Left cardiac atrium (tissue), 4 donors: ENCODE measurements at regions not wholly inside any gene's neighbourhood (a gene's known extent, or its start where the extent isn't known, plus 50 kb on each side); places are given as distances from the start of the nearest gene placed in this dataset.

Experiments
- ATAC-seq, 2 donors: fragments of 200-7000 bp; cut with Tn5 transposase; one replicate each; pipeline ENCODE4 v1.9.1; 2020; ENCODE audit warnings: mild to moderate bottlenecking in 2 of 2, moderate library complexity in 2 of 2
- DNase-seq: peaks from one replicate; pipeline ENCODE4 v3.0.0-alpha.2; 2020
- intact Hi-C, 2 donors: fragments of 100-400 bp; cut with DNase I; formaldehyde crosslinking; loops; one replicate each; pipeline versions ENCODE4 v1.14.1 to v1.15.1; 2022 to 2023
- donor health status: DM: no; HTN: yes; CAD: no.
- donor health status: DM: no; HTN: yes; CAD: no; lungs with severe emphysema.
- donor health status: DM: yes; HTN: yes; CAD: no.
- donor health status: Dilated cardiomyopathy.

DNA sequence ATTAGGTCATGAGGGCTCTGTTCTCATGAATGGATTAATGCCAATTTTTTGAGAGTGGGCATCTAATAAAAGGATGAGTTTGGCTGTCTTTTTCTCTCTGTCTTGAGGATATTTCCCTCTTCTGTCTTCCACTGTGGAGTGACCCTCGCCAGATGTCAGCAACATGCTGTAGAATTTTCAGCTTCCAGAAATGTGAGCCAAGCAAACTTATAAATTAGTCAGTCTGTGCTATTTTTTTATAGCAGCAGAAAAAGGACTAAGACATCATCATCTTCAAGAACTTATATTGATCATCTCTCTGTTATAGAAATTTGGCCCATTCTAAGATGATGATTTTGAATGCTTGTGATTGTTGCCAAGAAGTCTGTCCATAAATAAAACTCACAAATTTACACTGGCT, 431.4 kb downstream of the FGF9 start:
- DNase-seq (no peak), ATAC-seq (no peak)
- intact Hi-C loops, result no loop called here

DNA sequence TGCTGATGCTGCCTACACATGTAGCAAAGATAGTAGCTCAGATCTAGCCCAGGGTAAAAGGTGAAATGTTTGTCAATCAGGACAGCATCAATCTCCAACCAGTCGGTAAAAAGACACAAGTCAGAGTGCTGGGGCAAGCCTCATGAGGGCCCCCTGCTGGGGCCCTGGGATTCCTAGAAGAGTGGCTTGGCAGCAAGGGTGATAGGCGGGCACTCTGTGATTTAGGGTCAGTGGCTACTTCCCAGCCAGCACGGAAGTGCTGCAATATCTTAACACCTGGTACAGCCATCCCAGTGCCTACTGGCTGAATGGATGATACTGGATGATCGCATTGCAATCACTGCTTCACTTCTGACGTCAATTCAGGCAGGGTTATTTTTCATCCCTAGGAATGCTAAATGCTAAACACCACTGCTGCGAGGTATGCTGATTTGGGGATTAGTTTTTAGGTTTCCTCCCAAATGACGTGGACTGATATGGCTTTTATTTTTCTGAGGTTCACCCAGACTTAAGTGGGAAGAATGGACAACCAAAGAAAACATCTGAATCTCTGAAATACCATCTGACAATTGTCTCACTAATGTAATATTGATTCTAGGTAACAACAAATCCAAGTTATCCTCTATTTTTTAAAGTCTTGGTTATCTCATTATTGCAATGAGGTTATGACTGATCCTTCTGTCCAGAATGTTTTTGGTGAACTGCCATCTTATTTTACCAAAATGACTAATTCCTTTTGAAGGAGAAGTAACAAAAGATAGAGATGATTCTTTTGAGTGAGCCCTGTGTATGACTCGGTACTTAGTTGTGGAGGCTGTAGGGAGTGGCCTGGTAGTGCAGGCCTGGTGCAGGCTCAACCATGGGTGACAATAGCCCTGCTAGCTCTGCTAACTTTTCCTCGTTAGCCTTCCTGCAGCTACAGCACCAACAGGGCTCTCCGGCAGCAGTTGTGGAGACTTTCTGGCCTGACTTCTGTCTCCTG, 432.5 kb downstream of the FGF9 start:
- DNase-seq (no peak), ATAC-seq (peak in 1 of 2 donors; percentile 81)
- intact Hi-C loops, result no loop called here

DNA sequence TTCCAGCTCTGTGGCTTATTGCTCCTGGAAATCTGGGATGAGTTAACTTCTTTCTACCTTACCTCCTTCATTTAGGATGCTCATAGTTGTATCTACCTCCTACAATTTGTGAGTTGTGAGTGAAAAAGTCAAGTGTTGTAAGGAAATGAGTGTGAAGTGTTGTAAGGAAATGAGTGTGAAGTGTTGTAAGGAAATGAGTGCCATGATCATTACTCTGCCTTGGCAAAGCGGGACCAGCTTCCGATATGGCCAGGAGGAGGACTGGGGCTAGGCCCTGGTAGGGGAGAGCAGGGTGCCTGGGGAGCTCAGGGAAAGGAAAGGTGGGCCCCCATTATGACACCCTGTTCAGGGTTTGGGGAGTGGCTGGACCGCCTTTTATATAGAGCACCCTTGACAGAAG, 435.2 kb downstream of the FGF9 start:
- DNase-seq, result no peak
- intact Hi-C loops, result no loop called here

DNA sequence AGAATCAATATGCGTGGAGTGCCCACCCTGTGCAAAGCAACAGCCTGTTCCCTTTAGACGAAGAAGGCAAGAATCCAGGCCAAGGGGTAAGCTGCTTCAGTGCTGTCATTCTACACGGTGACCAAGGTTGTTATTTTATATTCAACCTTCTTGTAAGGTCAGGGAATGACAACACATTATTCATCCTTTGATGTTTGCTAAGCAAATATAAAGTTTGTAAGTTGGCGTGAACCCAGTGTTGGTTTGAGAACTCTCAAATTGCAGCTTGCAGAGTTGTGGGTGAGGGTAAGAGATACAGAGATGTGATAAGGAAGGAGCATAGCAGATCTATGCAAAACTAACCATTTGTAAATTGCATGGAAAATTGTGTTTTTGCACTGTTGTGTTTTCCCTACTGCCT, 436.7 kb downstream of the FGF9 start:
- ATAC-seq, result no peak
- no peak for DNase-seq
- intact Hi-C loops, result no loop called here

More for the DNA sequence above, 435.2 kb downstream of the FGF9 start:
- ATAC-seq, result no peak

DNA sequence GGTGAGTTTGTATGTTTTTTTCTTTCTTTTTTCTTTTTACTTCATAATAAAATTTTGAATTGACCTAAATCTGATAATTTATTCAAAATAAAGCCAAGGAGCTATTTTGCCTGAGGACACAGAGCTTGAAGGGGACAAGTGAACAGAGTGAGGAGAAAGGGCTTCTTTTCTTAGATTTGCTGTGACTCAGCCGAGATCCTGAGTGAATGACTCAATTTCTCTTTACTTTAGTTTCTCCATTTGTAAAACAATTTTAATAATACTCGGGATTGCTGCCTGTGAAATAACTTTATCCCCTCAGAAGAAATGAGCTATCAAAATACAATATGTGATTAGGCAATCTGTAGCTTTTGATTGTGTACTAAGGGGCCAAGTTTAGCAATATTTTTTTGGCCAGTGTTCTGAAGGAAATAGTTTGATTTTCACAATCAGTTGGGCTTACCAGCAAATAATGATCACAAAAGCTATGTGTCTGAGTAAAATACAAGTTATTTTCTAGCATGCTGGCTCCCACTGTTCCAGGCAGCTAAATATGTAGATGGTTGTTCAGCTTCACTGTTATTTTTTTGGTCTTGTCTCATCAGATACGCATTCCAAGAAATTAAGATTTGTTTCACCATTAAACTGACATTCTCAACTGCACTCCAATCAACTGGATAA, 437.5 kb downstream of the FGF9 start:
- ATAC-seq (peak; percentile 21 to 36), DNase-seq (no peak)
- intact Hi-C loops, result no loop called here

DNA sequence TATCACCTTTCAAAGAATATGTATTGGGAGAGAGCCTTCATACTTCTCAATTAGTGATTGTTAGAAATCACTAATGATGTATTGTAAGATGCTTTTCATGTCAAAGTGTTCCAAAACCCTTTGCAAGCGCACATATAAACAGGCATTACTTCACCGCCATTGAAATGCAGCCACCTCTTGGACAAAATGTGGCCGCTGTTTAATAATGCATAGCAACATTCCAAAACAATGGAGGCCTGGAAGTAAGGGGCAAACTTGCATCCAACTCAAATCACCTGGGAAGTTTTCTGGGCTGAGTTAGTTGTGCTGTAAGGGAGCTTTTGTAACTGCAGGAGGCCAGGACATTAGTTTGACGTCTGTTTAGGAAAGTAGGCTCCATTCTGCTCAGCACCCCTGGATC, 438.1 kb downstream of the FGF9 start:
- intact Hi-C loops, result no loop called here
- DNase-seq (no peak), ATAC-seq (no peak)

DNA sequence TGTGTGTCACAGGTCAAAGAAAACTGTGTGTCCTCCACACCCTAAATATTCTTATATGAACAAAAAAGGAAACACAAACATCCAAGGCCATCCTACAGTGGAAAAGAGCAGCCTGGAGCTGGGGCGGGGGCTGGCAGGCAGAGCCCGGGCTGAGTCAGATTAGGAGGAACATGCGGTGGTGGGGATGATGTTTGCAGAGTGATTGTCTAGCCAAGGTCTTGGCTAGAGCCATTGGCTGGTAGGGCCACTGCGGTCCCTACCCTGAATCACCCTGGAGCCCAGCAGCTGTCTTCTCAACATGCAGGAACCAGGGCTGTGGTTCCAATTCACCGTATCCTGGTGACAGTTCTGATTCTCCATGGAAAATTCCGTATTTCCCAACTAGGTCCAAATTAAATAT, 439.5 kb downstream of the FGF9 start:
- peak; percentile 70 to 83 for ATAC-seq
- DNase-seq, result peak; percentile 46
- intact Hi-C loops, result no loop called here

DNA sequence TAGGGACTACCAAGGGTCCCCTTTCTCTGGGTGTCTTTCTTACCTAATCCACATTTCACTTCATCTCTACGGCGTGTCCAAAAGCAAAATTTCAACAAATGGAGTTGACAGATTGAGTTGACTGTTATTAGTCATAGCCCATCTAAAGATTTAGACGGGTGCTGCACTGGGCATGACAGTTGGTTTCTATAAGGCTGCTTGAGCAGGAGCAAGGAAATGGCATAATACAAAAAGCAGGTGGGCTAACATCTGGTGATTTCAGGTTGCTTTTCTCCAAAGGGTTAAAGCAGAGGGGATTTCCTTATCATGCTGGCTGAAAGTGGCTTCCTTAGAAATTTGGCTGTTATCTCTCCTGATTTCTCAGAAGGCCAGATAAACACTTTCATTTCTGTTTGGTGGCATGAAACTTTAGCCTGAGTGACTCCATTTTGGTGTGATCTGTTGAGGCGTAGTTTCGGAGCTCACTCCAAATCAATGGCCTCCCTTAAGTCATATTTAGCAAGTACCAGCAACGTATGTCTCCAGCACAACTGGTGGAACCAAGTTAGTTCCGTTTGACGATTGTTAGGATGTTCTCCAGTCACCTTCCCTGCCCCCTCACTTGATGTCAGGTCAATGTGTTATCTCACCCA, 440.4 kb downstream of the FGF9 start:
- no peak for ATAC-seq
- intact Hi-C loops, result no loop called here

DNA sequence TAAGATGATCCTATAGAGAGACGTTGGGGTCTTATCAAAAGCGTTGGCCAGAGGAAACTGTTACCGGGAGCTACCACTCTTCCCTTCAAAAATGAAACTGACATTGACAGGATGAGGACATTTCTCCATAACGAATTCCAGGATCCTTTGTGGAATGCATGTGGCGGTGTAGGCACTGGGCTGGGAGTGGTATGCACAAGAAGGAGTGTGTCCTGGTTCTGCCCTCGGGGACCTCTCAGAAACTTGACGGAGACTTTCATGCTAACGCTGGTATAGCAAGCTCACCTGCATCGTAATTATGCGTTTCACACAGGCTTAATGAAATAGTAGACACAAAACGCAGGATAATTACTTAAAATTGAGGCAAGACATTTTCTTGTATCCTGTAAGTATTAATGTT, 441.1 kb downstream of the FGF9 start:
- DNase-seq (no peak), ATAC-seq (no peak)
- intact Hi-C loops, result no loop called here

More for the DNA sequence above, 440.4 kb downstream of the FGF9 start:
- no peak for DNase-seq

DNA sequence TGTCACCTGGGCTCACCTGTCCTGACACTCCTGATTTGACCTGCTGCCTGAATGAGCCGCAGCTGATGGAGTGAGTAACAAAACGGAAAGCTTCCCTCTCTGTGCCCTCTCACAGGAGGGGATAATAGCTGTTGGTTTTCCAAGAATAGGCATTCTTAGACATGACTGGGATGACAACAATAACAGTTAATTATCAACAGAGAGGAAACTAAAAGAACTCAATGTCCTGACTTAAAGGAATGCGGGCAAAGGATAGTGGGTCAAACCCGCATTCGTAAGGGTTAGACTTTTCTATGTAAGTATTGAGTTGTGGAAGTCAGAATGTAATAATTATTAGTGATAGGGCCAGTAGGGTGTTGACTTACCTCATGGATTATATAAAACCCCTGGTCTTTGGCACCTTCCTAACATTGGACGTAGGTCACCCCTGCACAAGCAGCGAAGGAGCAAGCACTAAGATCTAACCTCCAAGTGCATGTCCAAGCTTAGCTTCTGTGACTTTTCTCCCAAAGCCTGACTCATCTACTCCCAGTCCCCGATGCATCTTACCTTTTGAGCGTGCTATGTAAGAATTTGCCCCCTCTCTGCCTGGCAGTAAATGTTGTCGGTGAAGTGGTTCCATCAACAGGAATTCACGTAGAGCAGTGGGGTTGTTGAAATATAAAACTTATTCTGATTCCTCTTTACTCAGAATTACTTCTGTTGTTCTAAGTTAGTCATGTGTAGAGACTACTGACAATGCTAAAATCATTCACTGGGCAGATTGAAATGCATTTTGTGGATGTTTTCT, 442.3 kb downstream of the FGF9 start:
- DNase-seq (no peak), ATAC-seq (no peak)
- intact Hi-C loops, result no loop called here

DNA sequence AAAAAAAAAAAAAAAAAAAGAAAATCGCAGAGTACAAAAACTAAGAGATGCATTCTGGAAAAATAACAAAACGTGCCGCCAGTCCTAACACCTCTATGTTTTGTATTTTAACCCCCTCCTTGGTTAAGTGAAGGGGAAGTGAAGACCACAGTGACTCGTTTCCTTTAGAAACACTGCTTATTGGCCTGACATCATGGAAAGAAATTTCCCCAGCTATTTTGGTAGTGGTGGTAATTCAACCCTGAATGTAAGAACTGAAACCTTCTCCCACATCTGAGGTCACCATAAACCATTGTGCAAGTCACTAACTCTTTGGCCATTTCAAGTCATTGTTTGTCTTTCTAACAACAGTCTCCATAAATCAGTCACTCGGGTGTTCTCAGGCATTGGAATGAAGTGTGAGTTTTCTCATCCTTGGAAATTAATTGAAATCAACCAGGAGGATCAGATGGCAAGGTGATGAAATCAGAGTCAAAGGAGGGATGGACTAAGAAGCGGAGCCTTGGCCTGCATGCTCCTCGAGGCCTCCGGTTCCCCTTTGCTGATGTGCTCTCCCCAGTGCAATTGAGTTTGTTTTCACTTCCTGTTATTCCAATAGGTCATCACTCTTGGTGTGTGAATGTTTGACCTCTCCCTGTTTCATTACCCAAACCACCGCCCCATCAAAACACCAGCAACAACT, 443.9 kb downstream of the FGF9 start:
- intact Hi-C loops, result no loop called here
- ATAC-seq, result peak; percentile 38 to 71
- DNase-seq, result no peak

DNA sequence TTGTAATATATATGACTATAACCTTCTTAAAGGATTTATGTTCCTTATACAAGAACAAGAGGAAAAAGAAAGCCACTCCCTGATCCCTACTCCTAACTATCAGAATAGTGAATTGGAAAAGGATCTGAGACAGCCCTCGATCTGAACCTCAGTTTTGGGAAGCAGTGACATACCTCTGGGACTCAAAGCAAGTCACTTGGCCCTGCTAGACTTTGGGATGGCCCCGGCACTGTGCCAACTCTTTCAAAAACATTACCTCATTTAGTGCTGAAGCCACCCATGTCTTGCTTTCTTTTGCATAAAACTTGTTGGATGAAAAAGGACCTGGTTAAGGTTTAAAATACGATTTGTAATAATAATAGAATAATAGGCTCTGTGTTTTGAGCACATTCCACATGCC, 447.3 kb downstream of the FGF9 start:
- DNase-seq (no peak), ATAC-seq (no peak)
- intact Hi-C loops, result no loop called here

DNA sequence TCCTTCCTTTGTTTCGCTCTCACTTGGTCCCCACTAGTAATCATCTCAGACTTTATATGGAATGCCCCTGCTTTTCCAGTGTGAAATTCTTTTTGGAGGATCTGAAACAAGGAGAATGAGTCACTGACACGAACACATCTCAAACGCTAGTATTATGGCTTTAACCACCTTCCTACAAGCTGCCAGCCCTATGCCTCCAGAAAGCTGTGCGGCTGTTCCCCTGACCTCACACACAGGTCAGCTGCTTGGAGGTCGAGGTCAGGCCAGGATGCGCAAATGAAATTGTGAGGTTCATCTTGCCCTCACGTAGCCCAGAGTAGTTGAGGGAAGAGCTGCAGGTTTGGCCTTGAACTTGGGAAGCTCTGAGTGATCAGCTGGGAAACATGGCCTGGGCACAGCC, 449.8 kb downstream of the FGF9 start:
- intact Hi-C loops, result no loop called here

DNA sequence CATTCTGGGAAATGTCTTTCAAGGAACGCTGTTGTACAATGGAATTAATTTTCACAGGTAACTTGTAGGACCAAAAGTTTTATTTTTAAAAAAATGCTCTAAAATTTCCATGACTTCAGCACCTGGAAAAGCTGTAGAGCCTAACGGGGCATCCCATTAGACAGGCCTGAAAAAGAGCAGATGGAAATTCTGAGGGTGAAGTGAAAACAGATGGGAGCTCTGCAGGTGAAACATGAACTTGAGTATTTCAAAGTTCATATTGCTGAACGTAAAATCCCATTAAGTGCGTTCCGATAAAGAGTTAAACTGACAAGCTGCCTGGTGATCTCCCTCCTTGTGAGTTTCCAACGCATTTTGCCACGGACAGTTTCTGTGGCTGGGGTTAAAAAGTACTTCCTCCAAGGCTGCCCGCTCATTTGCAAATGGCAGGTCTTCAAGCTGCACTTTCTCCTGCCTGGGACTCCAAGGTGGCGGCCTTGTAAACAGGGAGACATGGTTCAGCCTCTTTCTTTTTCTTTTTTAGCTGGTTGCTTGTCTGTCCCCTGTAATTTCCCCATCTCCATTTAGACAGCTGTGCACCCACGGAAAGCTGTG, 450.4 kb downstream of the FGF9 start:
- no peak for DNase-seq
- intact Hi-C loops, result no loop called here
- no peak for ATAC-seq

More for the DNA sequence above, 449.8 kb downstream of the FGF9 start:
- no peak for ATAC-seq
- DNase-seq, result no peak

DNA sequence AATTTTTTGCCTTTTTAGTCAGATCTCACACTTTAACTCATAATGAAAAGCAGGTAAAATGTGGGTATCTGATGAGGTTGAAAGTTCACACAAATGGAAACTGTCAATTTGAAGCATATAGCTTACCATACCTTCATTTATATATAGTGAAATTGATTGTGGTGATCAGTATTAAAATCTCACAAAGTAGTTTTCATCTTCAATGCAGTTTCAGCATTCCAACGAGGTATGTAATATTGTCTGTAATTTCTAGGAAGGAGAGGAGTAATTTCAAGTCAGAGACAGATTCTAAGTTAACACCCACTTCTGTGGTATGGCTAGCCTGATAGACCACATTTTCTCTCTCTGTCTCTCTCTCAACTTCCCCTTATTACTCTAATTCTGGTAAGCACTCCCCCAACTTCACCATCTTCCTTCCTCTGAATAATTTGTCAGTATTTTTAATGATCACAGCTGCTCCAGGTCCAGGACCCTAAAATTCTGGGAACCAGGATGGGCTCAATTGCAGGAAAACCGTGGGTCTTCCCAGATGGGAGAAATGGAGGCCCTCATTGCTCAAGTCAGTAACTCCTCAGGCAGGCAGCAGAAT, 455.7 kb downstream of the FGF9 start:
- DNase-seq (no peak), ATAC-seq (no peak)
- intact Hi-C loops, result no loop called here

DNA sequence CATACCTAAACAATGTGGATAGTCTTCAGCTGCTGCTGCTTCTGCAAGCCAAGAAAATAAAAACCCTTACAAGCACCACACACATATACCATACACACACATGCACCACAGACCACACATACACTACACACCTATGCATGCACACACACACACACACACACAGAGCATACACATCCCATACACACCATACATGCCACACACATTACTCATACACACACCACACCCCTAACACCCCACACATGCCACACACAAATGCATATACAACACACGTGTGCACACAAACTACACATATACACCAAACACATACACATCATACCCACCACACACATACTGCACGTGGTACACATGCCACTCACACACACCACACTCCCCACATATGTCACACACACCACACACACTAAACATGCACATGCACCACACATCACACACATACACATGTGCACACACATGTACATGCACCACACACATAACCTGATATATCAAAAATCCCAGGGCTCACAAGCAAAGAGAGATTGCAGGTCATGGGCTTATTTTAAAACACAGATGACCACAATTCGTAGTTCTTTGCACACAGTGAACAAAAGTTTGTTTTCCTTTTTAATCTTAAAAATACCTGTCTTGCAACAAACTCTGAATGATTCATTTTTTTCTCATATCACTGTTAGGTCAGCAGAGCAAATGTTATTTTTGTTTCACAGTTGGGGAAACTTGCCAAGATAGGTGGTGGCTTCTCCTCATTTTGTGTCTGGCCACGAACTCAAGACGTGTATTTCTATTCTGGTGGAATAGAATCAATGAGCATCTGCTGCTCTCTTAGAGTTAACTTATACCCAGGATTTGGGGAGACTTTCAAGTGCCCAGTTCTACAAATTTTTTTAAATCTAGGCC, 456.6 kb downstream of the FGF9 start:
- DNase-seq (no peak), ATAC-seq (peak in 1 of 2 donors; percentile 49)
- intact Hi-C loops, result no loop called here
